ENCODE measurements at regions not wholly inside any gene's neighbourhood (a gene's known extent, or its start where the extent isn't known, plus 50 kb on each side); places are given as distances from the start of the nearest gene placed in this dataset.
"Not testable (repeated sequence)": the region's sequence is repeated elsewhere in the genome, so short reads cannot be mapped to it uniquely, and the experiment has no call there.

DNA sequence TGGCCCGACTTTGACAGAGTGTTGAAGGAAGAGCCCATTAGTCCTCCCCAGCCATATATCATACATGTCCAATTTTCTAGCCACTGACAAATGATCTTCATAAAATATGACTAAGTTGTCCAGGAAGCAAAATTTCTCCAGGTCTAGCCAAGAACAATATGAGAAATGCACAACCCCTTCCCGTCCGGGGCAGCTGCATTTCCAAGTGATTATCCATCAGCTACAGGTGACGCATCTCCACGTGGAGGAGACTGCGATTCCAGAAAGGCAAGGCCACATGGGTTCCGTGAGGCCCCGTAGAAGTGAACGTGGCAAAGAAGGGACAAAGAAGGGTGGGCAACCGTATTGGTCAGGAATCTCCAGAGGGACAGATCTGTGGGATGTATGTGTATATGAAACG lies 118.6 kb downstream of the ATP6V0E2 start:
- DNase-seq (ENCODE audit: low read depth in 2 of 3, low spot score in 1 of 3), result not testable (repeated sequence)

DNA sequence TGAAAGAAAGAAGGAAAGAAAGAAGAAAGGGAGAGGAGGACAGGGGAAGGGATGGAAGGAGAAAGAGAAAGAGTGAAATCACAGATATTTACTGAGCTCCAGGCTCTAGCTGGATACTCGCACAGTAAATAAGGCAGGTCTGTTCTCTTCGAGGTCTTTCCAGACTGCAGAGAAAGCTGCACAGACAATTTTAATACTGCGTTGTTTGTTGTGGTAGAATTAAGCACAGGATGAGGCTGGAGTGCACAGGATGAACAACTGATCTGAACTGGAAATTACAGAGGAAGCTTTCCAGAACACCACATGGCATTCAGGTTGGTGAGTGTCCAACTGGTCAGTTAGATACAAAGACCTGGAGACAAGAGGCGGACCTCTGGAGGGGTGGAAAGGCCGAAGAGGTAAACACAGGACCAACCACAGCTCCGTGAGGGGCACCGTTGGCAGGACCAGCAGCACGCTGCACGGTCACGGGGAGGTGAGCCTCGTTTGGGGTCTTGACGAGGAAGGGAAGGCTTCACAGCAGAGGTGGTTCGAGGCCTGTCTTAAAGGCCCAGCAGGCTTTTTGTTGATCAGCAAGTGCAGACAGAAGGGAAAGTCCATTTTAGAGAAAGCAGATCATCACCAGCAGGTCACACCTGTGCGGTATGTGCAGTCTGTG lies 121.7 kb downstream of the ATP6V0E2 start:
- not testable (repeated sequence) for DNase-seq (ENCODE audit: low read depth in 2 of 3, low spot score in 1 of 3)

GRCh38 chr7:150000780-150001599 lies 127.2 kb downstream of the ATP6V0E2 start:
- peak in 2 of 3 donors; percentile 3 to 8 for DNase-seq (ENCODE audit: low read depth in 2 of 3, low spot score in 1 of 3)

GRCh38 chr7:150003304-150003810 lies 129.6 kb downstream of the ATP6V0E2 start:
- DNase-seq (ENCODE audit: low read depth in 2 of 3, low spot score in 1 of 3), result no peak

- DNase-seq (ENCODE audit: low read depth in 2 of 3, low spot score in 1 of 3), result not testable (repeated sequence)
Measured at GRCh38 chr7:150003973-150004372, 130.2 kb downstream of the ATP6V0E2 start.

- DNase-seq (ENCODE audit: low read depth in 2 of 3, low spot score in 1 of 3), result not testable (repeated sequence)
Measured at GRCh38 chr7:150004843-150005242, 131.1 kb downstream of the ATP6V0E2 start.

DNA sequence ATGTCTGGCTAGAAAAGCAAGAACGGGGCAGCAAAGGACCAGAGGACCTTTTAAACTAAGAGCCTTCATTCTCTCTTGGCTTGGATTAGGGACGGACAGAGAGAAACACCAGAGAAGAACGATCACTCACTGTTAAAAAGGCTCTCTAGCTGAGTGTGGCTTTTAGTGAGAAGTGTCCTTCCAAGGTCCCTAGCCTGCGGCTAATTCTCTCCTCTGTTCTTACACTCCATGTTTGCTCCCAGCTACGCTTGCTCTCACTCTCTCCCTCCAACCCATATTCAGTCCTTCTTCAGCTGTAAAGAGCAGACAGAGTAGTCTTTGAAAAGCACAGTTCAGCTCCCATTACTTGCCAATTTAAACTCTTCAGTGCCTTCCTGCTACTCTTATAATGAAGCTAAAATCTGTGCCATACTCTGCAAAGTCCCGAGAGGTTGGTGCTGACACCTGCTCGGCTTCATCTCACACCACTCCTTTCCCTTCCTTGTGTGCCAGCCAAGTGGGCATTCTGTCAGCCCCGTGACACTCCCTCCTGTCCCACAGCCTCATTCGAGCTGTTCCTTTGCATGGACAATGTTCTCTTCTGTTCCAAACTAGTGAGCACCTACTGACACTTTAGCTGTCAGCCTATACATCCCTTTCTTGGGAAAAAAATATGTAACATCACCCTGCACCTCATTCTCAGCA lies 136.0 kb downstream of the ATP6V0E2 start:
- DNase-seq (ENCODE audit: low read depth in 2 of 3, low spot score in 1 of 3), result not testable (repeated sequence)

DNA sequence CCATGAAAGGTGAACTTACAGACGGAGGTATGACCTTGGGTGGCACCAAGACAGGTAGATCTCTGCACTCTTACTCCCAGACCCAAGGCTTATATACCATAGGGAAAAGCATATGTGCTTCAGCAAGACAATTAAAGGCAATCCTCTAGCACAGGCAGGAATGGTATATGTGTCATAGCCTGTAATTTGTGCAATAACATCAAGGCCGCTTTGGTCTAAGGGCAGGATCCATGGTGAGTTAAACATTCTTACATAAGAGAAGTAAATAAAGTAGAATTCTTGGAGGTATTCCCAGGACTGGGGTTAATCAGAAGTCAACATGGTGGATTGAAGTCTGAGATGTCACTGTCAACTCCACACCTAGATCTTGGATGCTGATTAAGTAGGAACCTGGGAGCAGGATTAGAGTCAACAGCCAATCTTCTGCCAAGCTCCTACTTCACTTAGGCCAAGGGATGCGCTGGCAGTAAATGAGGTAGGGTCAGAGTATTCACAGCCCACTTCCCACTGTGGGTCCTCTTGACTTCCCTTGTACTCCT lies 143.0 kb downstream of the ATP6V0E2 start:
- DNase-seq (ENCODE audit: low read depth in 2 of 3, low spot score in 1 of 3), result not testable (repeated sequence)

- DNase-seq (ENCODE audit: low read depth in 2 of 3, low spot score in 1 of 3), result not testable (repeated sequence)
Measured at GRCh38 chr7:150020210-150020609, 146.4 kb downstream of the ATP6V0E2 start.

DNA sequence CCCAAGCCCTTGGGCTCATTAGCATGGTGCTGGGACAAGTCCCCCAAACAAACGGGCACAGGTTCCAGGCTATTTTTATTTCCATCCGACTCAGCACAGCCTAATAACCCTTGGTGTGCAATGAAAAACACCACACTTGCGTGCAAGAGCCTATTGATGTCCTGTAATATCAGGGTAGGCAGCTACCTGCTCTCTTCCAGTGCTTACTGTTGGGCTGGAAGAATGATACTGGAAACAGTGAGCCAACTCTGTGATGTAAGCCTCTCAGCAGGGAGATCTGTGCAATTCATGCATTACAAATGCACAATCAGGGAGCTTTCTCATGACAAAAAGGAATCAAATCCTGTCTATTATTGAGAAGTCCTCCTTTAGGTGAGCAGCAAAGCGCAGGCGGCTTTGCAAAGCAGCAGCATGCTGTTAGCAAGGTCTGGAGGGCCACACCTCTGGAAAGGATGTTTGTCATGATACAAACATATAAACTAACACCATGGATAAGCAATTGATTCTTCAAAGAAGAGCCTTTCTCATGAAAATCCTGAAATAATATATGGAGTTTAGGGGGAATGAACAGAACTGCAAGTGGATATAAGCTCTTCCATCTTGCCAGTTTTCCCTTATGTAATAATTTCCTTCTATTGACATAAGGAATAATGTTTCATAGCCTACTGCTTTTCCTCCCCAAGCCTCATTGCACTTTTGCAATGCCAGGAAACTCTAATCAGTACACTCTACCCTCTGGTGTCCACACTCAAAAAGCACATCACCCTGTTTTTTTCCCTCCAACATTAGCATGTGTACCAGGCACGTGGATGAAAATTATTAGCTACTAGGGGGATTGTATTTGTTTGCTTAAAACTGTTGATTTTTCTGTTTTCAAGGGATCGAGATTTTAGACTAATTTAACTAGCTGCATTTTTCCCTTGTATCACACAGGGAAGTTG lies 151.1 kb downstream of the ATP6V0E2 start:
- DNase-seq (ENCODE audit: low read depth in 2 of 3, low spot score in 1 of 3), result not testable (repeated sequence)

GRCh38 chr7:150025802-150026201 lies 152.0 kb downstream of the ATP6V0E2 start:
- not testable (repeated sequence) for DNase-seq (ENCODE audit: low read depth in 2 of 3, low spot score in 1 of 3)

DNA sequence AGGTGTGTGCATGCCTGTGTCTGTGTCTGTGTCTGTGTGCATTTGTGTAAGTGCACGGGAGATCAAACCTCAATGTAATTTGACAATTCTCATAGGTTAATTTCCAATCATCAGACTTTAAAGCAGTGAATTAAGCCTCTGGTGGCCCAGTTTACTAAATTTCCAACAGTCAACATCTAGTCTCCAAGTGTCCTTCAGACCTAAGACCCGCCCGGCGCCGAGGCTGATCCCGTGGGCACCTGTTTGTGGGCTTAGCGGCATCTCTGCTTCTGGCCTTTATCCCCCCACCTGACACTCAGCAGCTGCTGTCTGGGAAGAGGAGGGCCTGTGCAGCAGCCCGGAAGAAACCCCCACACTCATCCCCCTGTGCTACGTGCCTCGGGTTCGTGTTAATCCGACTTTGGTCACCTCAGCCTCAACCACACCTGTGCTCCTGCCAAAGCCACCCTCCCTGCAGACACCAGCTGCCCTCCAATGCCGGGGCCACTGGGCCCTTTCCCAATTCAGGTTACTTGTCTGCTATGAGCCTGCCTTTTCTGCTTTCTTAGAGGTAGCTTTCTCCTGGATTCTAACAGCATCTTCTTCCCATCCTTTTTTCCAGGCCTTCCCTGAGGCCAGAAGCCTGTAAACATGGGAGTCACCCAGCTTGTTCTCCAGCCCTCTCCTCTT lies 154.7 kb downstream of the ATP6V0E2 start:
- not testable (repeated sequence) for DNase-seq (ENCODE audit: low read depth in 2 of 3, low spot score in 1 of 3)

DNA sequence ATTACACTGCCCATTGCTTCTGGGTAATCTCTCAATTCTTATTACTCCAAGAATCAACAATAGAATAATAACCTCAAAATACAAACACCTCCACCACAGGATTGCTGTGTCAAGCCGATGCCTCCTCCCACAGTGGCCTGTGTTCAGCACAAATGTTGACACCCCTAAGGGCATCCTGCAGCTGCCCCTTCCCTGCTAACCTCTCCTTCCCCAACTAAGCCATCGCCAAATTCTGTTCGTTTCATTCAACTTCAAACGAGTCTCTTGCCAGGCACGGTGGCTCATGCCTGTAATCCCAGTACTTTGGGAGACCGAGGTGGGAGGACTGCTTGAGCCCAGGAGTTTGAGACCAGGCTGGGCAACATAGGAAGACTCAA lies 155.2 kb downstream of the ATP6V0E2 start:
- not testable (repeated sequence) for DNase-seq (ENCODE audit: low read depth in 2 of 3, low spot score in 1 of 3)

DNA sequence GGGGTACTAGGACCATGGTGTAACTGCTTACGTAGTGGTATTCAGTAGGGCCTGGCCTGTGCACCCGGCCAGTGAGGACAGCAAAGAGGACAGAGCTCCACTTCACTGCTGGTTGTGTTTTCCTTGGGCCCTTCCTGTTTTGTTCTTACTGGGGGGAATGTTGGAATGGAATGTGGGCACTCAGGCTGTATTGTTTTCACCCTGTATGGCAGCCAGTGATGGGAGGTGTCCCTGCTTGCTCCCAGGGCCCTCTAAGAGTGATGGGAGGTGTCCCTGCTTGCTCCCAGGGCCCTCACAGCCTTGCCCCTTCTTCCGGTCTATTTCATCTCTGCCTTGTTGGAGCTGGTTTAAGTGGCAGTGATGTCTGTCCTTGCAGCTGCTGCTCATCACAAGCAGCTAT lies 158.0 kb downstream of the ATP6V0E2 start:
- not testable (repeated sequence) for DNase-seq (ENCODE audit: low read depth in 2 of 3, low spot score in 1 of 3)

GRCh38 chr7:150033711-150034110 lies 159.9 kb downstream of the ATP6V0E2 start:
- DNase-seq (ENCODE audit: low read depth in 2 of 3, low spot score in 1 of 3), result not testable (repeated sequence)

- DNase-seq (ENCODE audit: low read depth in 2 of 3, low spot score in 1 of 3), result not testable (repeated sequence)
Measured at GRCh38 chr7:150035769-150036168, 162.0 kb downstream of the ATP6V0E2 start.

DNA sequence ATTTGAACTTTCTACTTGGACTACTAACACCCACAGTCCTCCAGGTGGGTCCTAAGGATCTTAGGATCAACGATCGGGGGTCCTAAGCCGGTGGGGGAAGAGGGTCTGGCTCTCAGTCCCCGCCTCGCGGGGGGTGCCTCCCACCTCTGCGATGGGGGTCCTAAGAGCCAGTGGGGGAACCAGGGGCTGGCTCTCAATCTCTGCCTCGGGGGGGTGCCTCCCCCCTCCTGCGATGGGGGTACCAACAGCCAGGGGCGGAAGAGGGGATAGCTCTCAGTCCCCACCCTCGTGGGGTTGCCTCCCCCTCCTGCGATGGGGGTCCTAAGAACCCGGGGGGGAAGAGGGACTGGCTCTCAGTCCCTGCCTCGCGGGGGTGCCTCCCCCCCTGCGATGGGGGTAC lies 165.3 kb downstream of the ATP6V0E2 start:
- not testable (repeated sequence) for DNase-seq (ENCODE audit: low read depth in 2 of 3, low spot score in 1 of 3)

DNA sequence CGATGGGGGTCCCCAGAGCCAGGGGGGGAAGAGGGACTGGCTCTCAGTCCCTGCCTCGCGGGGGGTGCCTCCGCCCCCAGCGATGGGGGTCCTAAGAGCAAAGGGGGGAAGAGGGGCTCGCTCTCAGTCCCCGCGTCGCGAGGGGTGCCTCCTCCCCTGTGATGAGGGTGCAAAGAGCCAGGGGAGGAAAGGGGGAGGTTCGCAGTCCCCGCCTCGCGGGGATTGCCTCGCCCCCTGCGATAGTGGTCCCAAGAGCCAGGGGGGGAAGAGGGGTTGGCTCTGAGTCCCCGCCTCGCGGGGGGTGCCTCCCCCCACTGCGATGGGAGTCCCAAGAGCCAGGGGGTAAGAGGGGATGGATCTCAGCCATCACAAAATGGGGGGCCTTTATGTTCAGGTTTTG lies 168.5 kb downstream of the ATP6V0E2 start:
- not testable (repeated sequence) for DNase-seq (ENCODE audit: low read depth in 2 of 3, low spot score in 1 of 3)

DNA sequence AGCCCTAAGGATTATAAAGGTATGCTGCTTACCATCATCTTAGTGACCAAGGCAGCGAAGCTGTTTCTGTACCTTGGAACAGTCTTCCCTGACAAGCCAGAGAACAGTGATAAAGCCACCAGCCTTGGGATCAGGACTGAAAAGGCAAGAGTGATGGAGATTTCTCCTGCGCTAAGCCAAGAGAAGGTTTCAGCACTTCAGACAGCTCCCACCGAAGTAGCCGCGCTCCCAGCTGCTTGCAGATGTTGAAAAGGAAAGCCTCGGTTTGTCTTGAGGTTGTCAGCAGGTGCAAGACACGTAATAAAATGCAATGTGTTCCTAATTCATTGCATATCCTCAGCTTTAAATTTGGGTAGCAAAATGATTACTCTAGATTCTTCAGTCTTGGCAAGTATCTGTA lies 171.0 kb downstream of the ATP6V0E2 start:
- DNase-seq (ENCODE audit: low read depth in 2 of 3, low spot score in 1 of 3), result not testable (repeated sequence)

- not testable (repeated sequence) for DNase-seq (ENCODE audit: low read depth in 2 of 3, low spot score in 1 of 3)
Measured at GRCh38 chr7:150045596-150045995, 171.8 kb downstream of the ATP6V0E2 start.

All from stimulated activated CD4-positive, alpha-beta T cell treated with anti-CD3 and anti-CD28 coated beads, Interleukin-12 subunit alpha, Interleukin-12 subunit beta, amount 100 ng/mL, for 48 hours (primary cell).